Calu3 (cell line): ENCODE measurements at regions not wholly inside any gene's neighbourhood (a gene's known extent, or its start where the extent isn't known, plus 50 kb on each side); places are given as distances from the start of the nearest gene placed in this dataset.

ENCODE experiments used
- BruUV-seq: library from RNA; stranded (reverse); fragments of 400-500 nt; replicated peaks from 2 replicates; lab custom pipeline; 2021; lab: Mats Ljungman, UMichigan
- CTCF ChIA-PET: fragments of 300-600 bp; sonication (Branson Sonifier 250); formaldehyde crosslinking; loops from one replicate; lab custom pipeline; 2022; ENCODE audit warnings: antibody characterized with exemption; lab: Charles Lee
- DNase-seq: peaks from one replicate; pipeline ENCODE4 v3.0.0; 2022
- H3K27ac Mint-ChIP-seq: one replicate; pipeline ENCODE4 v1.8.0; 2022; ENCODE audit warnings: mixed read lengths; ENCODE audit not compliant: unreplicated experiment
- H3K27me3 Mint-ChIP-seq: one replicate; pipeline ENCODE4 v1.8.0; 2022; ENCODE audit warnings: mixed read lengths; ENCODE audit not compliant: unreplicated experiment
- H3K36me3 Mint-ChIP-seq: one replicate; pipeline ENCODE4 v1.8.0; 2022; ENCODE audit warnings: mild to moderate bottlenecking, moderate library complexity, mixed read lengths; ENCODE audit not compliant: insufficient read depth, unreplicated experiment
- H3K4me1 Mint-ChIP-seq: one replicate; pipeline ENCODE4 v1.8.0; 2022; ENCODE audit warnings: mild to moderate bottlenecking, low read depth, mixed read lengths; ENCODE audit not compliant: unreplicated experiment
- H3K4me3 Mint-ChIP-seq: one replicate; pipeline ENCODE4 v1.8.0; 2022; ENCODE audit warnings: mild to moderate bottlenecking, low read depth, moderate library complexity, mixed read lengths; ENCODE audit not compliant: unreplicated experiment
- H3K9me3 Mint-ChIP-seq: one replicate; pipeline ENCODE4 v1.8.0; 2022; ENCODE audit warnings: low read depth, mixed read lengths; ENCODE audit not compliant: unreplicated experiment
- intact Hi-C: fragments of 100-400 bp; cut with micrococcal nuclease; formaldehyde crosslinking; loops from one replicate; pipeline ENCODE4 v1.10.0; 2022; ENCODE audit not compliant: unreplicated experiment
- TF ChIP-seq, protein P1 (sequence below): fragments of 200-600 bp; IDR thresholded peaks from one replicate; pipeline ENCODE4 v1.8.0; 2022; ENCODE audit warnings: antibody characterized with exemption; ENCODE audit not compliant: unreplicated experiment

DNA sequence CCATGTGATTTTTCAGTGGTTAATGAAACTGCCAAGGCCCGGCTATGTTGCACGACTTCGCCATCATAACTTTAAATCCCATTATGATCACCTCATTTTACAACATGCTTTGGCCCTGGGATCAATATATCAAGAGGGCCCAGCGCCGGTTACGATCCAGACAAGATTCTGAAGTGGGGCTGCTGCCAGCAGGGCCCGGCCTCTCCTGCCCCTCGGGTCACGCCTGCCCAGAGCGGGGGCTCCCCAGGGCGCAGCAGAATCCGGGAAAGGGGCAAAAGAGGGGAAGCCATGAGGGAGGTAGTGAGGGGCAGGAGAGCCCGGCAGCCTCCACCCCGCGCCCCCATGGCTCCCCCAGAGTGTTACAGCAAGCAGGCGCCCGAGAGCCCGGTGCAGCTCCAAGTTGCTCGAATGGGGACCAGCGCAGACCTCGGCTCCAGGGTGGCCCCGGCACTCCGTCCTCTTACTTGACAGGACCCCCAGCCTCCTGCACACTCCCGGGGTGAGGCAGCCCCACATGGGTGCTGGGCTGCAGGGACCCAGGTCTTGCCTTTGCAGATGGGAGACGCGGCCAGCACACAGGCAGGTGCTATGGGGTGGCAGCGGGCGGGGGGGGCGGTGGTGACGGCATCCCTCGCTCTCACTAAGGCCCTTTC, 129.8 kb upstream of the NKX1-1 start:
- H3K27ac Mint-ChIP-seq, result no peak overlapping the region
- H3K4me1 Mint-ChIP-seq, result no peaks in the 10 kb centered on the region
- TF ChIP-seq, protein P1, sequence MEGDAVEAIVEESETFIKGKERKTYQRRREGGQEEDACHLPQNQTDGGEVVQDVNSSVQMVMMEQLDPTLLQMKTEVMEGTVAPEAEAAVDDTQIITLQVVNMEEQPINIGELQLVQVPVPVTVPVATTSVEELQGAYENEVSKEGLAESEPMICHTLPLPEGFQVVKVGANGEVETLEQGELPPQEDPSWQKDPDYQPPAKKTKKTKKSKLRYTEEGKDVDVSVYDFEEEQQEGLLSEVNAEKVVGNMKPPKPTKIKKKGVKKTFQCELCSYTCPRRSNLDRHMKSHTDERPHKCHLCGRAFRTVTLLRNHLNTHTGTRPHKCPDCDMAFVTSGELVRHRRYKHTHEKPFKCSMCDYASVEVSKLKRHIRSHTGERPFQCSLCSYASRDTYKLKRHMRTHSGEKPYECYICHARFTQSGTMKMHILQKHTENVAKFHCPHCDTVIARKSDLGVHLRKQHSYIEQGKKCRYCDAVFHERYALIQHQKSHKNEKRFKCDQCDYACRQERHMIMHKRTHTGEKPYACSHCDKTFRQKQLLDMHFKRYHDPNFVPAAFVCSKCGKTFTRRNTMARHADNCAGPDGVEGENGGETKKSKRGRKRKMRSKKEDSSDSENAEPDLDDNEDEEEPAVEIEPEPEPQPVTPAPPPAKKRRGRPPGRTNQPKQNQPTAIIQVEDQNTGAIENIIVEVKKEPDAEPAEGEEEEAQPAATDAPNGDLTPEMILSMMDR, result no peak
- no peak overlapping the region for H3K4me3 Mint-ChIP-seq
- no peak for DNase-seq
- no TSS peak for BruUV-seq
- no peaks in the 10 kb centered on the region for H3K9me3 Mint-ChIP-seq
- intact Hi-C loops, result no loop called here
- no peaks in the 10 kb centered on the region for H3K36me3 Mint-ChIP-seq
- CTCF ChIA-PET, result no interaction called here
- peaks cover 23% of the 10 kb centered on the region for H3K27me3 Mint-ChIP-seq

DNA sequence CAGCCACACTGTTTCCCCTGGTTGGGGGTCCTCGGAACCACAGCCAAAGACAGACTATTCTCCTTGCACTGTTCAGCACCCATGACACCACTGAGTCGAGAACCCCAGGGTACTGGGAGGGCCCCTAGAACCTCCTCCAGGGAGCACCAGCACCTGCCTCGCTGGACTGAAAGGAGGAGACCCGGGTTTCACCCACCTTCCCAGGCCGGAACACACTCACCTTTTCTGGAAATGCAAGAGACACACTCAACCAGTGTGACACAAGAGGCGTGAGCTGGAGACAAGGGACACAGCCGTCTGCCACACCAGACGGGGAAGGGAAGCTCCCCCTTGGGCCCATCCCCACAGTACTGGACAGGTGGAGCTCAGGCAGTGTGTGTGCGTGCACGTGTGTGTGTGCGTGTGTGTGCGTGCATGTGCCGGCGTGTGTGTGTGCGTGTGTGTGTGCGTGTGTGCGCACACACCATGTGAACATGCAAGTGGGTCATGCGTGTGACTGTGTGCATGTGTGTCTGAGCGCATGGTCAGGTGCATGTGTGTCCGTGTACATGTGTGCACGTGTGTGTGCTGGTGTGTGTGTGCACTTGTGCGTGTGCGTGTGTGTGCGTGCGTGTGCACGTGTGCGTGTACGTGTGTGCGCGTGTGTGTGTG, 128.8 kb upstream of the NKX1-1 start:
- H3K4me3 Mint-ChIP-seq, result no peak overlapping the region
- no TSS peak for BruUV-seq
- no peaks in the 10 kb centered on the region for H3K9me3 Mint-ChIP-seq
- no peaks in the 10 kb centered on the region for H3K4me1 Mint-ChIP-seq
- TF ChIP-seq, protein P1, result no peak
- intact Hi-C loops, result no loop called here
- no peak for DNase-seq
- H3K36me3 Mint-ChIP-seq, result no peaks in the 10 kb centered on the region
- H3K27me3 Mint-ChIP-seq, result peaks cover 20% of the 10 kb centered on the region
- no peak overlapping the region for H3K27ac Mint-ChIP-seq
- CTCF ChIA-PET, result no interaction called here

DNA sequence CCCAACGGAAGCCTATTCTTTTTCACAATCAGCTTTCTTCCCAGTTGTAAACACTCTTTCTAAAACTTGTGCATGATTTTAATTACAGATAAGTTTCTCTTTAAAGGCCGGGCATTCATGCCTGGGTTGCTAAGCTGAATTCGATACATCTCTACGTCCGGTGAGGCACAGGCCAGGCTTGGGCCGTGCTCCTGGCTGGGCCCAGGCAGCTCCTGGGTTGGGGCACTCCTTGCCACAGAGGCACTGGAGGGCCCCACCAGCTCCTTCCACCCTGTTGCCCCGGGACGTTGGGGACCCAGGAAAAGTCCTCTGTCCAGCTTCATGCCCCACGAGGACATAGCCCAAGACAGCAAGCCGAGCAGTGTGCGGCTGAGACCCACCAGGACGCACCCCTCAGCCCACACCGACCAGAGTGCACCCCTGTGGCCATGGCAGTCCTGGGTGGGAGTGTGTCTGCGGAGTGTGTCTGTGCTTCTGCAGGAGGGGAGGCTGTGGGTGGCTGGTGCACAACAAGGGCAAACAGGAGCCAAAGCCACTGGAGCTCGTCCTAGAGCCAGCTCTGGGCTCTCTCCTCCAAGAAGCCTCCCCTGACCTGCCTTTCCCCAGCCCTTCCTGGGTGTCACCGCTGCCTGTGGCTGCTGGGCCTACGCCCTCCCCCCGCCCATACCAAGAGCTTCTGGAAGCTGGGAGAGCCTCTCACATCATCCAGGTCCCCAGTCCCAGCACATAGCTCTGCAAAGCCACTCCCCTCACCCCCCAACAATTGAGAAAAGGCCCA, 128.0 kb upstream of the NKX1-1 start:
- intact Hi-C loops, result no loop called here
- CTCF ChIA-PET, result no interaction called here
- Mint-ChIP-seq H3K4me3 (no peak overlapping the region), H3K4me1 (no peaks in the 10 kb centered on the region), H3K27ac (no peak overlapping the region), H3K36me3 (no peaks in the 10 kb centered on the region), H3K9me3 (no peaks in the 10 kb centered on the region), H3K27me3 (peaks cover 27% of the 10 kb centered on the region)
- no TSS peak for BruUV-seq
- no peak for DNase-seq
- TF ChIP-seq, protein P1, result no peak

- Mint-ChIP-seq H3K4me3 (no peak overlapping the region), H3K4me1 (no peaks in the 10 kb centered on the region), H3K36me3 (no peaks in the 10 kb centered on the region), H3K9me3 (no peaks in the 10 kb centered on the region), H3K27me3 (peaks cover 34% of the 10 kb centered on the region), H3K27ac (no peak overlapping the region)
- BruUV-seq, result no TSS peak
- TF ChIP-seq, protein P1, result no peak
- no peak for DNase-seq
- intact Hi-C loops, result no loop called here
- CTCF ChIA-PET, result interaction anchor here (0.6 kb wide), 1 partner anchor 19 kb away, joined by 4 read pairs; no protein-coding TSS in a partner anchor
Measured at GRCh38 chr4:1533501-1534064, 127.3 kb upstream of the NKX1-1 start.
